Spleen (tissue), 7 donors: ENCODE measurements at regions not wholly inside any gene's neighbourhood (a gene's known extent, or its start where the extent isn't known, plus 50 kb on each side); places are given as distances from the start of the nearest gene placed in this dataset.

ENCODE experiments used
- POLR2A ChIP-seq, 3 donors: fragments of 450-650 bp; IDR thresholded peaks; one replicate each; pipeline ENCODE4 v1.5.1; 2017; ENCODE audit warnings: antibody characterized with exemption in 3 of 3, mild to moderate bottlenecking in 1 of 3
- POLR2AphosphoS5 ChIP-seq, 3 donors: sonication (generic); formaldehyde crosslinking; IDR thresholded peaks; one replicate each; pipeline ENCODE4 v1.5.1; 2017; ENCODE audit warnings: antibody characterized with exemption in 3 of 3
- TF ChIP-seq, protein P1 (sequence below), 11 experiments: fragments of 200-600 bp in 7 of 11; fragments of 450-650 bp in 4 of 11; sonication (generic) in 4 of 11; IDR thresholded peaks in 8 of 11; conservative IDR thresholded peaks in 3 of 11; 1 replicate in 7 of 11; 2 replicates in 4 of 11; pipeline versions ENCODE4 v1.4.0 to v1.8.0; 2016 to 2021; ENCODE audit warnings: antibody characterized with exemption in 11 of 11, inconsistent platforms in 4 of 11, mild to moderate bottlenecking in 1 of 11
- donor health status: DM: no; HTN: no; CAD: no; lungs with moderate emphysema.
- donor health status: DM: no; HTN: no; CAD: no.
- donor health status: DM: no; HTN: no; CAD: no.

DNA sequence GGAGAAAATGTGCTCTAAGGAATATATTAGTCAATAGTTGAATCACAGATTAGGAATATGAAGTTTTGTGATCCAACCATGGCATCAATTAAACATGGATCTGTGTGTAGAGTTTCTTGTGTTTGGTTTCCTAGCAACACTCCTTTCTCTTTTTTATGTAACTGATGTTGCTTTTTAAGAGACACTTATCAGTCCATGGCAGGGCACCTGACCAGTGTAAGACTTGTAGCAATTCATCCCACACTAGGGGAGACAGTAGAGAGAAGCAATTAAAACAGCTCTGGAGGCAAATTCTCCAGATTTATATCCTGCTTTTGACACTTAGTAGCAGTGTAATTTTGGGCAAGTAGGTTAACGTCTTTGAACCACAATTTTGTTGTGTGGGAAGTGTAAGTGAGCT, 1229.0 kb downstream of the PCDH9 start:
- TF ChIP-seq, protein P1, sequence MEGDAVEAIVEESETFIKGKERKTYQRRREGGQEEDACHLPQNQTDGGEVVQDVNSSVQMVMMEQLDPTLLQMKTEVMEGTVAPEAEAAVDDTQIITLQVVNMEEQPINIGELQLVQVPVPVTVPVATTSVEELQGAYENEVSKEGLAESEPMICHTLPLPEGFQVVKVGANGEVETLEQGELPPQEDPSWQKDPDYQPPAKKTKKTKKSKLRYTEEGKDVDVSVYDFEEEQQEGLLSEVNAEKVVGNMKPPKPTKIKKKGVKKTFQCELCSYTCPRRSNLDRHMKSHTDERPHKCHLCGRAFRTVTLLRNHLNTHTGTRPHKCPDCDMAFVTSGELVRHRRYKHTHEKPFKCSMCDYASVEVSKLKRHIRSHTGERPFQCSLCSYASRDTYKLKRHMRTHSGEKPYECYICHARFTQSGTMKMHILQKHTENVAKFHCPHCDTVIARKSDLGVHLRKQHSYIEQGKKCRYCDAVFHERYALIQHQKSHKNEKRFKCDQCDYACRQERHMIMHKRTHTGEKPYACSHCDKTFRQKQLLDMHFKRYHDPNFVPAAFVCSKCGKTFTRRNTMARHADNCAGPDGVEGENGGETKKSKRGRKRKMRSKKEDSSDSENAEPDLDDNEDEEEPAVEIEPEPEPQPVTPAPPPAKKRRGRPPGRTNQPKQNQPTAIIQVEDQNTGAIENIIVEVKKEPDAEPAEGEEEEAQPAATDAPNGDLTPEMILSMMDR (IDR thresholded peaks at IDR 0.05 in 8 of 11, conservative IDR thresholded peaks at IDR 0.05 in 3 of 11), result no peak
- TF ChIP-seq POLR2A (IDR thresholded peaks at IDR 0.05) (no peak), POLR2AphosphoS5 (IDR thresholded peaks at IDR 0.05) (no peak)
